A673 (cell line): ENCODE measurements at regions not wholly inside any gene's neighbourhood (a gene's known extent, or its start where the extent isn't known, plus 50 kb on each side); places are given as distances from the start of the nearest gene placed in this dataset.

Experiments
- CTCF ChIP-seq: fragments of 300-800, 200-600 bp; sonication (generic); conservative IDR thresholded peaks from 2 replicates; pipeline ENCODE4 v1.5.1; 2017; ENCODE audit warnings: low read depth, mild to moderate bottlenecking, antibody characterized with exemption, low read length, moderate library complexity, mixed read lengths
- EZH2 ChIP-seq: fragments of 200-600 bp; sonication (generic); IDR thresholded peaks from 2 replicates; pipeline ENCODE4 v1.6.1; 2017; ENCODE audit warnings: borderline replicate concordance, low read depth, mild to moderate bottlenecking, mixed read lengths, antibody characterized with exemption, low read length; ENCODE audit not compliant: poor library complexity, severe bottlenecking

- TF ChIP-seq CTCF (no peak), EZH2 (no peak)
Measured at GRCh38 chr12:58491306-58491705, 429.0 kb downstream of the LRIG3 start.
